Upper lobe of left lung (tissue), 4 donors: ENCODE measurements at regions not wholly inside any gene's neighbourhood (a gene's known extent, or its start where the extent isn't known, plus 50 kb on each side); places are given as distances from the start of the nearest gene placed in this dataset.

ENCODE experiments used
- CTCF ChIP-seq, 6 experiments: fragments of 450-650 bp in 4 of 6; fragments of 200-600 bp in 2 of 6; sonication (generic) in 2 of 6; IDR thresholded peaks; one replicate each; pipeline ENCODE4 v1.5.1; 2016 to 2019; ENCODE audit warnings: antibody characterized with exemption in 6 of 6
- EP300 ChIP-seq, 4 donors: sonication (generic); formaldehyde crosslinking; IDR thresholded peaks; one replicate each; pipeline ENCODE4 v1.5.1; 2017; ENCODE audit warnings: antibody characterized with exemption in 4 of 4, control low read depth in 2 of 4
- POLR2A ChIP-seq, 4 donors: fragments of 450-650 bp; IDR thresholded peaks; one replicate each; pipeline ENCODE4 v1.5.1; 2016 to 2017; ENCODE audit warnings: antibody characterized with exemption in 4 of 4, mild to moderate bottlenecking in 2 of 4
- POLR2AphosphoS5 ChIP-seq, 2 donors: sonication (generic); formaldehyde crosslinking; IDR thresholded peaks; one replicate each; pipeline ENCODE4 v1.5.1; 2017; ENCODE audit warnings: antibody characterized with exemption in 2 of 2

GRCh38 chr6:132948889-132949288, 134.5 kb downstream of the RPS12 start:
- TF ChIP-seq CTCF (IDR thresholded peaks at IDR 0.05) (no peak), POLR2AphosphoS5 (IDR thresholded peaks at IDR 0.05) (no peak), EP300 (IDR thresholded peaks at IDR 0.05) (no peak), POLR2A (IDR thresholded peaks at IDR 0.05) (no peak)
